Aorta (tissue), 5 donors: ENCODE measurements at regions not wholly inside any gene's neighbourhood (a gene's known extent, or its start where the extent isn't known, plus 50 kb on each side); places are given as distances from the start of the nearest gene placed in this dataset.

ENCODE experiments used
- ATAC-seq: fragments of 200-7000 bp; cut with Tn5 transposase; one replicate; pipeline ENCODE4 v1.9.1; 2022; ENCODE audit warnings: moderate library complexity; ENCODE audit not compliant: low FRiP score
- DNase-seq, 2 donors: peaks; one replicate each; pipeline ENCODE4 v3.0.0-alpha.2; 2020
- H3K27ac ChIP-seq, 2 donors: one replicate each; pipeline ENCODE4 v1.5.1; 2013; ENCODE audit warnings: low read length in 2 of 2, mild to moderate bottlenecking in 2 of 2, moderate library complexity in 2 of 2, control low read depth in 1 of 2, inconsistent platforms in 1 of 2, low read depth in 1 of 2
- H3K27me3 ChIP-seq, 2 donors: one replicate each; pipeline ENCODE4 v1.6.1; 2013; ENCODE audit warnings: control low read depth in 1 of 2, low read length in 1 of 2, mild to moderate bottlenecking in 1 of 2, moderate library complexity in 1 of 2; ENCODE audit not compliant: insufficient read depth in 2 of 2, control insufficient read depth in 1 of 2
- H3K36me3 ChIP-seq, 2 donors: one replicate each; pipeline ENCODE4 v1.6.1; 2013; ENCODE audit warnings: control low read depth in 1 of 2, low read length in 1 of 2, mild to moderate bottlenecking in 1 of 2; ENCODE audit not compliant: insufficient read depth in 2 of 2, control insufficient read depth in 1 of 2
- H3K4me1 ChIP-seq, 2 donors: one replicate each; pipeline ENCODE4 v1.6.1; 2013; ENCODE audit warnings: low read length in 2 of 2, control low read depth in 1 of 2, mild to moderate bottlenecking in 1 of 2, moderate library complexity in 1 of 2; ENCODE audit not compliant: insufficient read depth in 2 of 2, control insufficient read depth in 1 of 2
- H3K4me3 ChIP-seq, 2 donors: one replicate each; pipeline ENCODE4 v1.5.1; 2013; ENCODE audit warnings: low read length in 2 of 2, control low read depth in 1 of 2, mild to moderate bottlenecking in 1 of 2
- H3K9me3 ChIP-seq: one replicate; pipeline ENCODE4 v1.6.1; 2013; ENCODE audit warnings: mild to moderate bottlenecking, low read length; ENCODE audit not compliant: control insufficient read depth
- WGBS, 2 donors: extraction: QIAGEN DNeasy Blood & Tissue Kit; methylation state at CpG; one replicate each; pipeline ENCODE4 v1.1.7; 2013; 5-methylcytosine and 5-hydroxymethylcytosine counted together
- intact Hi-C, 2 donors: fragments of 100-400 bp; cut with DNase I; formaldehyde crosslinking; loops; one replicate each; pipeline versions ENCODE4 v1.14.2 to v1.15.0; 2022
- donor health status: healthy with polysubstance abuse.
- donor health status: Bipolar disorder and iron deficiency.
- donor health status: DM: no; HTN: no; CAD: no.
- donor health status: DM: no; HTN: no; CAD: no.
- donor health status: DM: yes; HTN: yes; CAD: no.

DNA sequence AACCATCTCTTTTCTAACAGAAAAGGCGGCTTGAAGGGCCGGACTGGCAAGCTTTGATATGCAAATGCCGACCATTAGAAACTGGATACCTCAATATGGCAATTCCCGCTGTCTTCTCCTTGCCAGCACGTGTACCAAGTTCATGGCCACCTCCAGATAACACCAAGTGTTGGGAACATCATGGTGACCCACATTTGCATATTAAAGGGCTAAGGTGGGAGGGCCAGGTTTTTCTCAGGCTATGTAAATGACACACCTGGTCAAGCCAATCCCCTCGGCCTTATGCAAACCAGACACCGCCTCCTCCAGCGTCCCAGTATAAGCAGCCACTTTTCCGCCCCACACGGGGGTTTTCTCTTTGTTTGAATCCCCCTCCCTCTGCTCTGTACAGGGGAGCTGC, 110.7 kb downstream of the DACT2 start:
- Histone ChIP-seq H3K9me3 (no peaks in the 10 kb centered on the region), H3K4me3 (no peak overlapping the region), H3K36me3 (no peaks in the 10 kb centered on the region), H3K27ac (no peak overlapping the region), H3K27me3 (no peaks in the 10 kb centered on the region), H3K4me1 (no peaks in the 10 kb centered on the region)
- intact Hi-C loops = no loop called here
- 84 to 92% methylated on average over 10 of the region's 10 CpGs for WGBS, 2 donors
- DNase-seq (peak in 1 of 2 donors; percentile 26), ATAC-seq (no peak)

DNA sequence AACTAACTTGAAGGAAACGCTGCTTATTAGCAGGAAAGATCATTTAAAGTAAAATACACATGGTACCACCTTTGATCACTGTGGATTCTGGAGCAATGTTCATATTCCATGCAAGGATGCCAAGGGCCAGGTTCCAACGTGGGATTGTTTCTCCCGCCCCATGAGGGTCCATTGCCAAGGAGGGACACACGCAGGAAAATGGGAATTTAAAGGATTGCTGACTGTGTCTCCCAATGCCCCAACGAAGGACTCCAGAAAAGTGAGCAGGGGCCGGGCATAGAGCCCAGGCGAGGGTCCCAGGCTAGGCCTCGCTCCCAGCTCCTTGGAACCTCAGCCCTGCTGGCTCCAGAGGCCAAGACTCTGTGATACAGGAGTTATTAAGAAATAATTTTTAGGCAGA, 111.2 kb downstream of the DACT2 start:
- ATAC-seq (no peak), DNase-seq (no peak)
- Histone ChIP-seq H3K4me3 (no peak overlapping the region), H3K36me3 (no peaks in the 10 kb centered on the region), H3K27me3 (no peaks in the 10 kb centered on the region), H3K4me1 (no peaks in the 10 kb centered on the region), H3K27ac (no peak overlapping the region), H3K9me3 (no peaks in the 10 kb centered on the region)
- 62 to 68% methylated on average over 8 of the region's 8 CpGs for WGBS, 2 donors
- intact Hi-C loops = no loop called here

DNA sequence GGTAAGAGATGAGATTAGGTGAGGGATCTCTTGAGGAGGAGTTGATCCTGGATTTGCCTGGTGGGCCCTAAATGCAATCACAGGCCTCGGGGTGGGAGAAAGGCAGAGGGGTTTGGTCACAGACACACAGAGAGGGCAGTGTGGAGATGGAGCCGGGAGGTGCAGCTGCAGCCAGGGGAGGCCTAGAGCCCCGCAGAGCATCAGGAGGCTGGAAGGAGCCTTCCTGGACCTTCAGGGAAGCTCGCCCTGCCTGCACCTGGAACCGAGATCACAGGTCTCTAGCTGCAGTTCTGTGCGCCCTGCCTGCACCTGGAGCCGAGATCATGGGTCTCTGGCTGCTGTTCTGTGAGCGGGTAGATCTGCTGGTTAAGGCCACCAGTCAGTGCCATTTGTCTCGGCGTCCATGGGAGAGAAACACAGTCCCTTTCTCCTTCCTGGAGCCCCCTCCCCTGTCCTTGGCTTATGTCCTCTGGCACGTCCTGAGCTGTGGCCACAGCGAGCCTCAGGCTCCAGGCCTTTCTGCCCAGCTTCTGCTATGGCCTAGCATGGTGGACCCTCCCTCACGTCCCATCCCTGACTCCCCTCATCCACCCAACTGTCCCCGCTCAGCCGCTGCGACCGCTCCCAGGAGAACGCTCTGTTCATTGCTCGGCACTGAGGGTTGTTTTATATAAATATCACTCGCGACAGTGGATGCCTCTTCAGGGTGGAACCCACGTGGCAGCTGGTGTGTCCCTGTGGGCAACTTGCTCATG, 112.0 kb downstream of the DACT2 start:
- Histone ChIP-seq H3K36me3 (no peaks in the 10 kb centered on the region), H3K9me3 (no peaks in the 10 kb centered on the region), H3K27ac (no peak overlapping the region), H3K27me3 (no peaks in the 10 kb centered on the region), H3K4me3 (no peak overlapping the region), H3K4me1 (no peaks in the 10 kb centered on the region)
- DNase-seq (peak in 1 of 2 donors; percentile 63), ATAC-seq (no peak)
- intact Hi-C loops = no loop called here
- WGBS, 2 donors = 84 to 96% methylated on average over 22 of the region's 22 CpGs

DNA sequence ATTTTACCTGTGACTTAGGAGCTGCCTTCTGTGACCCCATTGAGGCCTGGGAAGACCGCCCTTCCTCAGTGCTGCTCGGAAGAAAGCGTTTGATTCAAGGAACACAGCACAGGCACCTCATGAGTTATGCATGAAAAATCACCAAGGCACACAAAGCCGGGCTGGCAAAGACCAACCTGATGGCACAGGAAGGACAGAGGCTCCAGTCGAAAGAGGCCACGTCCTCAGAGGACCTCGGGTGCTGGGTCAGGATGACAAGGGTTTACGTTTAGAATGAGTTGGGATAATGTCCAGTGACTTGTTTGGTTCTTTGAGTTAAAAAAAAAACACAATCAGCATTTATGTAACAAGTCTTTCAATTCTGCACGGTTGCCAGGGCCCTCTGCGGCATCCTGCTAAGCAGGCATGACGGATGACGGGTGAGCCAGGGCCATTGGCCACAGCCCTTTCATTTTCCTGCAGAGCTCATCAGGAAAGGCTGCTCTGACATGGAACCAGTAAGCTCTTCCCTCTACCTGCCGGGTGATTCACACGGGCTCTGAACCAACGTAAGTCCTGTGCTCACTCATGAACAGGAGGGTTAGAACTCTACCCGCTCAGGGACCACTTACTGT, 112.8 kb downstream of the DACT2 start:
- ATAC-seq (no peak), DNase-seq (peak in 1 of 2 donors; percentile 41)
- no peaks in the 10 kb centered on the region for H3K9me3 ChIP-seq
- no peaks in the 10 kb centered on the region for H3K4me1 ChIP-seq
- no peaks in the 10 kb centered on the region for H3K36me3 ChIP-seq
- H3K4me3 ChIP-seq = no peak overlapping the region
- no peaks in the 10 kb centered on the region for H3K27me3 ChIP-seq
- 93 to 95% methylated on average over 16 of the region's 16 CpGs for WGBS, 2 donors
- intact Hi-C loops = no loop called here
- H3K27ac ChIP-seq = no peak overlapping the region

DNA sequence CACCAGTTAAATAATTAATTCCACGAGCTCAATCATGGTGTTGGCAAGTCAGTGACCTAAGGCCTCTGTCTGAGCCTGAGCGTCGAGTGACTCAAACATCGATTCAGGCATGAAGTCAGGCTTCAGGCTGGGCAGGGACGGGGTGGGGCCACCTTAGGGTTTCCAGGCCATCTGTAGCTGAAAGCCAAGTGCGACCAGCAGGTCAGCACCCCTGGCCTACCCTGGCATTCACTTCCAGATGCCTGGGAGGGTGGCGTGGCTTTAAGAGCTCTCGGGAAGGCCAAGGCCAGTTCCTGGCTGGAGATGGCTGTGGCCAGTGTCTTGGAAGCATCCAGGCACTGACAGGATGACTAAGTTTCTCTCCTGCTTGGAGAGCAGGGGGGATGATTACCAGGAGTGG, 113.4 kb downstream of the DACT2 start:
- Histone ChIP-seq H3K4me1 (no peaks in the 10 kb centered on the region), H3K4me3 (no peak overlapping the region), H3K9me3 (no peaks in the 10 kb centered on the region), H3K27me3 (no peaks in the 10 kb centered on the region), H3K36me3 (no peaks in the 10 kb centered on the region), H3K27ac (no peak overlapping the region)
- ATAC-seq (no peak), DNase-seq (peak in 1 of 2 donors; percentile 75)
- 96% methylated on average over 8 of the region's 8 CpGs for WGBS, 2 donors
- intact Hi-C loops = no loop called here

DNA sequence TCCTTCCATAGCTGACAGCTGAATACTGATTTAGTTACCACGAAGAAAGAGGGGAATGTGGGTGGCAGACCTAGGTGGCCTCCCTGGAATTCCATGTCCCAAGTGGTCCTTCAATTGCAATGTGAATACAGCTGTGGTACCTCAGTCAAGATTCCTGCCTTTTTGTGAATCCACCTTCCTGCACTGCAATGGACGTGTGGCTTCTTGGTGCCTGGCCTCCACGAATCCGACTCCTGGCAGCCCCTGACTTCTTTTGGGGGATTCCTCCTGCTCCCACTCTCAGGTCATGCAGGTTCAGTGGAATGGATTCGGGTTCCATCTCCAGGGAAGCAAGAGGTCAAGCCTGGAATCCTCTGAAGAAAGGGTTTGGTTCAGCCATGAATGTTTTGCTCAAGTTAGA, 117.8 kb downstream of the DACT2 start:
- no peak overlapping the region for H3K4me3 ChIP-seq
- H3K27ac ChIP-seq = no peak overlapping the region
- no peaks in the 10 kb centered on the region for H3K4me1 ChIP-seq
- intact Hi-C loops = no loop called here
- ATAC-seq (no peak), DNase-seq (no peak)
- H3K9me3 ChIP-seq = no peaks in the 10 kb centered on the region
- no peaks in the 10 kb centered on the region for H3K36me3 ChIP-seq
- no peaks in the 10 kb centered on the region for H3K27me3 ChIP-seq
- 87 to 91% methylated on average over 5 of the region's 5 CpGs for WGBS, 2 donors

DNA sequence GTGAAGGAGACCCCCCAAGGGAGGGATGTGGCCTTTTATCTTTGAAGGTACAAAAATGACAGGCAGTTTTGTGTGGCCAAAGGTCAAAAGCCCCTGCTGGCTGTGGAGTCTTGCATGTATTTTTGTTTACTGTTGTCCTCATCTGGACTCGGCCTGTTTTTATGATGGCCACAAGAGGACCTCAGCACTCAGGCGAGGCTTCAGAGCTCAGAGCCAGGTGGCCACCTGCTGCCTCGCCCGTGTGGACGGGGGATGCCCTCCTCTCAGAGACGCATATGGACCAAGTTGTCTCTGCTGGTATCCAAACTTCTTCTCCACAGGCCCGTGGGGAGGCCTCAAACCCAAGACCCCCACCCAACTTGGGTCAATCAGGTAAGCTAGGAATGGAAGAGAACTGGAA, 118.2 kb downstream of the DACT2 start:
- Histone ChIP-seq H3K9me3 (no peaks in the 10 kb centered on the region), H3K36me3 (no peaks in the 10 kb centered on the region), H3K4me3 (no peak overlapping the region), H3K27ac (no peak overlapping the region), H3K4me1 (no peaks in the 10 kb centered on the region), H3K27me3 (no peaks in the 10 kb centered on the region)
- WGBS, 2 donors = 83 to 85% methylated on average over 7 of the region's 7 CpGs
- peak in 1 of 2 donors; percentile 54 for DNase-seq
- intact Hi-C loops = no loop called here
- ATAC-seq = no peak

DNA sequence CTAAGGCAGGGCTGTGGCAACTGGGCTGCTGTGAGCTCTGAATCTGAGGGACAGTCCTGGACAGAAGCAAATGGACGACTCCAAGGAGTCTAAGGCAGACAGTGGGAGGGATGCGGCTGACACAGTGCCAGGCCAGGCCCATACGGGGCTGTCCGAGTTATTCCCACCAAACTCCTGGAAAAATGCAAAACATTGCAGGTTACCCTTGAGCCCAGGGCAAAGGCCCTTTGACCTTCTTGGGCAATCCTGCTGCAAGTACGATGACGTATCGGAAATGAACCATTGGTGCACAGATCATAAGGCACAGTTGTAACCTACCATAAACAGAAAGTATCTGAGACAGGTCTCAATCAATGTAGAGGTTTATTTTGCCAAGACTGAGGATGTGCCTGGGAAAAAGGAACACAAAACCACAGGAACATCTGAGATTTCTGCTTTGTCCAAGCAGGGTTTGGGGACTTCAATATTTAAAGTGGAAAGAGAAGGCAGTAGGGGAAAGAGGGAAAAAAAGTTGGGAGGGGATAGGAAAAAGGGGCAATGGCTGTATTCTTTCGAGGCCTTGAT, 118.9 kb downstream of the DACT2 start:
- Histone ChIP-seq H3K9me3 (no peaks in the 10 kb centered on the region), H3K36me3 (no peaks in the 10 kb centered on the region), H3K27ac (no peak overlapping the region), H3K4me3 (no peak overlapping the region), H3K4me1 (no peaks in the 10 kb centered on the region), H3K27me3 (no peaks in the 10 kb centered on the region)
- ATAC-seq (no peak), DNase-seq (no peak)
- WGBS, 2 donors = 91 to 93% methylated on average over 8 of the region's 8 CpGs
- intact Hi-C loops = no loop called here
